Adipocyte (in vitro differentiated cells): ENCODE measurements at regions not wholly inside any gene's neighbourhood (a gene's known extent, or its start where the extent isn't known, plus 50 kb on each side); places are given as distances from the start of the nearest gene placed in this dataset.
"Not testable (repeated sequence)": the region's sequence is repeated elsewhere in the genome, so short reads cannot be mapped to it uniquely, and the experiment has no call there.

Experiments used
- DNase-seq: peaks from one replicate; pipeline ENCODE4 v3.0.0-alpha.2; 2015; ENCODE audit warnings: low read depth
- H3K27me3 ChIP-seq: replicated peaks from 2 replicates; pipeline ENCODE4 v1.7.0; 2013; ENCODE audit warnings: mild to moderate bottlenecking, low read length, moderate library complexity; ENCODE audit not compliant: control insufficient read depth, insufficient read depth
- H3K36me3 ChIP-seq: 2 replicates; pipeline ENCODE4 v1.7.0; 2013; ENCODE audit warnings: low read length, mild to moderate bottlenecking, moderate library complexity; ENCODE audit not compliant: control insufficient read depth, insufficient read depth, severe bottlenecking
- H3K4me1 ChIP-seq: 2 replicates; pipeline ENCODE4 v1.7.0; 2013; ENCODE audit warnings: mild to moderate bottlenecking, low read length, moderate library complexity; ENCODE audit not compliant: control insufficient read depth, insufficient read depth
- H3K4me3 ChIP-seq: 2 replicates; pipeline ENCODE4 v1.7.0; 2013; ENCODE audit warnings: mild to moderate bottlenecking, low read length, moderate library complexity
- H3K9ac ChIP-seq: 2 replicates; pipeline ENCODE4 v1.7.0; 2013; ENCODE audit warnings: mild to moderate bottlenecking, low read length, moderate library complexity
- H3K9me3 ChIP-seq: 2 replicates; pipeline ENCODE4 v1.7.0; 2013; ENCODE audit warnings: mild to moderate bottlenecking, low read length, moderate library complexity; ENCODE audit not compliant: control insufficient read depth

GRCh38 chr7:11247545-11247944 is 273.9 kb downstream of the PHF14 start:
- Histone ChIP-seq H3K4me1 (peaks cover 9% of the 10 kb centered on the region), H3K9me3 (no peaks in the 10 kb centered on the region), H3K4me3 (no peak overlapping the region), H3K36me3 (no peaks in the 10 kb centered on the region), H3K9ac (no peak overlapping the region), H3K27me3 (no peaks in the 10 kb centered on the region)
- DNase-seq, result no peak

GRCh38 chr7:11251436-11251835 is 277.8 kb downstream of the PHF14 start:
- H3K4me3 ChIP-seq, result no peak overlapping the region
- H3K9ac ChIP-seq, result no peak overlapping the region
- peaks cover 18% of the 10 kb centered on the region for H3K4me1 ChIP-seq
- H3K27me3 ChIP-seq, result no peaks in the 10 kb centered on the region
- no peak for DNase-seq
- no peaks in the 10 kb centered on the region for H3K9me3 ChIP-seq
- no peaks in the 10 kb centered on the region for H3K36me3 ChIP-seq

GRCh38 chr7:11252011-11252607 is 278.4 kb downstream of the PHF14 start:
- Histone ChIP-seq H3K9ac (no peak overlapping the region), H3K4me1 (peaks cover 18% of the 10 kb centered on the region), H3K27me3 (no peaks in the 10 kb centered on the region), H3K36me3 (no peaks in the 10 kb centered on the region), H3K9me3 (no peaks in the 10 kb centered on the region), H3K4me3 (no peak overlapping the region)
- no peak for DNase-seq

- Histone ChIP-seq H3K27me3 (no peaks in the 10 kb centered on the region), H3K9ac (no peak overlapping the region), H3K4me3 (no peak overlapping the region), H3K36me3 (no peaks in the 10 kb centered on the region), H3K9me3 (no peaks in the 10 kb centered on the region), H3K4me1 (peaks cover 18% of the 10 kb centered on the region)
- DNase-seq, result no peak
These were observed 279.1 kb downstream of the PHF14 start for GRCh38 chr7:11252705-11253272.

- Histone ChIP-seq H3K9me3 (no peaks in the 10 kb centered on the region), H3K9ac (no peak overlapping the region), H3K36me3 (no peaks in the 10 kb centered on the region), H3K4me3 (no peak overlapping the region), H3K27me3 (no peaks in the 10 kb centered on the region), H3K4me1 (peaks cover 11% of the 10 kb centered on the region)
- no peak for DNase-seq
These were observed 282.8 kb downstream of the PHF14 start for GRCh38 chr7:11256501-11256900.

- H3K4me3 ChIP-seq, result no peak overlapping the region
- H3K4me1 ChIP-seq, result no peaks in the 10 kb centered on the region
- no peaks in the 10 kb centered on the region for H3K9me3 ChIP-seq
- no peak overlapping the region for H3K9ac ChIP-seq
- no peaks in the 10 kb centered on the region for H3K36me3 ChIP-seq
- H3K27me3 ChIP-seq, result no peaks in the 10 kb centered on the region
- no peak for DNase-seq
These were observed 287.8 kb downstream of the PHF14 start for GRCh38 chr7:11261470-11261869.

- H3K9ac ChIP-seq, result no peak overlapping the region
- H3K4me3 ChIP-seq, result no peak overlapping the region
These were observed 292.4 kb downstream of the PHF14 start for GRCh38 chr7:11266101-11266500.

GRCh38 chr7:11272352-11272751 is 298.7 kb downstream of the PHF14 start:
- Histone ChIP-seq H3K9me3 (no peaks in the 10 kb centered on the region), H3K4me1 (no peaks in the 10 kb centered on the region), H3K9ac (no peak overlapping the region), H3K27me3 (no peaks in the 10 kb centered on the region), H3K36me3 (no peaks in the 10 kb centered on the region), H3K4me3 (no peak overlapping the region)
- DNase-seq, result no peak

More at GRCh38 chr7:11266101-11266500, 292.4 kb downstream of the PHF14 start:
- DNase-seq, result no peak
- no peaks in the 10 kb centered on the region for H3K36me3 ChIP-seq
- H3K27me3 ChIP-seq, result no peaks in the 10 kb centered on the region
- H3K4me1 ChIP-seq, result no peaks in the 10 kb centered on the region
- H3K9me3 ChIP-seq, result no peaks in the 10 kb centered on the region

- Histone ChIP-seq H3K9ac (no peak overlapping the region), H3K36me3 (no peaks in the 10 kb centered on the region), H3K9me3 (no peaks in the 10 kb centered on the region), H3K4me3 (no peak overlapping the region), H3K4me1 (no peaks in the 10 kb centered on the region), H3K27me3 (no peaks in the 10 kb centered on the region)
- no peak for DNase-seq
These were observed 300.4 kb downstream of the PHF14 start for GRCh38 chr7:11274074-11274473.

GRCh38 chr7:11281953-11282352 is 308.3 kb downstream of the PHF14 start:
- H3K4me1 ChIP-seq, result no peaks in the 10 kb centered on the region
- no peaks in the 10 kb centered on the region for H3K27me3 ChIP-seq
- no peak overlapping the region for H3K4me3 ChIP-seq
- H3K36me3 ChIP-seq, result no peaks in the 10 kb centered on the region
- DNase-seq, result no peak
- H3K9ac ChIP-seq, result no peak overlapping the region
- no peaks in the 10 kb centered on the region for H3K9me3 ChIP-seq

GRCh38 chr7:11283584-11283983 is 309.9 kb downstream of the PHF14 start:
- H3K36me3 ChIP-seq, H3K27me3 ChIP-seq, H3K9me3 ChIP-seq, H3K9ac ChIP-seq, H3K4me3 ChIP-seq, H3K4me1 ChIP-seq, DNase-seq: not testable (repeated sequence)

- Histone ChIP-seq H3K9ac (no peak overlapping the region), H3K27me3 (no peaks in the 10 kb centered on the region), H3K4me3 (no peak overlapping the region), H3K9me3 (no peaks in the 10 kb centered on the region), H3K4me1 (no peaks in the 10 kb centered on the region), H3K36me3 (no peaks in the 10 kb centered on the region)
- DNase-seq, result no peak
These were observed 317.2 kb downstream of the PHF14 start for GRCh38 chr7:11290863-11291262.
